ENCODE measurements at regions not wholly inside any gene's neighbourhood (a gene's known extent, or its start where the extent isn't known, plus 50 kb on each side); places are given as distances from the start of the nearest gene placed in this dataset.

GRCh38 chr21:38958940-38959691 lies 153.4 kb downstream of the ETS2 start:
- Histone ChIP-seq H3K4me1 (ENCODE audit: control insufficient read depth, low read length) (peaks cover 16% of the 10 kb centered on the region), H3K4me2 (ENCODE audit: low read length) (no peak overlapping the region), H3K36me3 (ENCODE audit: control insufficient read depth, low read length) (no peaks in the 10 kb centered on the region), H4K20me1 (ENCODE audit: control insufficient read depth, insufficient read depth, low read depth, low read length) (no peaks in the 10 kb centered on the region), H3K27me3 (ENCODE audit: control insufficient read depth, low read length) (no peaks in the 10 kb centered on the region), H3K27ac (ENCODE audit: low read depth, low read length) (no peak overlapping the region), H3K4me3 (ENCODE audit: low read length) (no peak overlapping the region), H3F3A (ENCODE audit: control insufficient read depth, insufficient read depth) (no peaks in the 10 kb centered on the region), H3K79me2 (ENCODE audit: control insufficient read depth, low read length) (no peaks in the 10 kb centered on the region), H3K9me2 (replicated peaks; ENCODE audit: control insufficient read depth, low read length) (no peaks in the 10 kb centered on the region), H3K9me3 (ENCODE audit: control insufficient read depth, insufficient read depth, low read length) (no peaks in the 10 kb centered on the region)
- no peak for TF ChIP-seq CTCF (IDR thresholded peaks at IDR 0.05; ENCODE audit: low read depth, low read length, poor library complexity, severe bottlenecking)
- TF ChIP-seq EZH2phosphoT487 (IDR thresholded peaks at IDR 0.05; ENCODE audit: borderline replicate concordance, low read length) = no peak

DNA sequence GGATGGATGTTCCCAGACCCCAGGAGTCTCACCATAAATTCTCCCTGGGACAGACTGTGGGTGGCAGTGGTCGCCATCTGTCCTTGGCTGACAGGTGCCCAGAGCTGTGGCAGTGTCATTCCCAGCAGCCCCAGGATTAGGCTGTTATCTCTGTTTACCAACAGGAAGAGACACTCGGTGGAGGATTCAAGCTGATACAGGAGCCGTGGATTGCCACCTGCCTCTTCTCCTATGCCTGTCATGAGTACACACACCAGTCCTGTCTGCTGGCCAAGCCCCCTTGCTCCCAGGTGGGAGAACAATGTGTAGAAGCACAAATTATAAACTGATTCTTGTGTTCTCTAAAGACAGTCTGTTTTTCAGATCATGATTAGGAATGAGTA lies 152.6 kb downstream of the ETS2 start:
- Histone ChIP-seq H3F3A (ENCODE audit: control insufficient read depth, insufficient read depth) (no peaks in the 10 kb centered on the region), H4K20me1 (ENCODE audit: control insufficient read depth, insufficient read depth, low read depth, low read length) (no peaks in the 10 kb centered on the region), H3K79me2 (ENCODE audit: control insufficient read depth, low read length) (no peaks in the 10 kb centered on the region), H3K4me1 (ENCODE audit: control insufficient read depth, low read length) (peaks cover 16% of the 10 kb centered on the region), H3K9me2 (replicated peaks; ENCODE audit: control insufficient read depth, low read length) (no peaks in the 10 kb centered on the region), H3K4me3 (ENCODE audit: low read length) (no peak overlapping the region), H3K4me2 (ENCODE audit: low read length) (no peak overlapping the region), H3K27ac (ENCODE audit: low read depth, low read length) (no peak overlapping the region), H3K36me3 (ENCODE audit: control insufficient read depth, low read length) (no peaks in the 10 kb centered on the region), H3K9me3 (ENCODE audit: control insufficient read depth, insufficient read depth, low read length) (no peaks in the 10 kb centered on the region), H3K27me3 (ENCODE audit: control insufficient read depth, low read length) (no peaks in the 10 kb centered on the region)
- no peak for TF ChIP-seq EZH2phosphoT487 (IDR thresholded peaks at IDR 0.05; ENCODE audit: borderline replicate concordance, low read length)
- no peak for TF ChIP-seq CTCF (IDR thresholded peaks at IDR 0.05; ENCODE audit: low read depth, low read length, poor library complexity, severe bottlenecking)

- TF ChIP-seq EZH2phosphoT487 (IDR thresholded peaks at IDR 0.05; ENCODE audit: borderline replicate concordance, low read length) = no peak
- TF ChIP-seq CTCF (IDR thresholded peaks at IDR 0.05; ENCODE audit: low read depth, low read length, poor library complexity, severe bottlenecking) = no peak
- Histone ChIP-seq H3K4me2 (ENCODE audit: low read length) (no peak overlapping the region), H3K9me3 (ENCODE audit: control insufficient read depth, insufficient read depth, low read length) (no peaks in the 10 kb centered on the region), H3K36me3 (ENCODE audit: control insufficient read depth, low read length) (no peaks in the 10 kb centered on the region), H3F3A (ENCODE audit: control insufficient read depth, insufficient read depth) (no peaks in the 10 kb centered on the region), H3K27me3 (ENCODE audit: control insufficient read depth, low read length) (no peaks in the 10 kb centered on the region), H3K9me2 (replicated peaks; ENCODE audit: control insufficient read depth, low read length) (no peaks in the 10 kb centered on the region), H3K27ac (ENCODE audit: low read depth, low read length) (no peak overlapping the region), H4K20me1 (ENCODE audit: control insufficient read depth, insufficient read depth, low read depth, low read length) (no peaks in the 10 kb centered on the region), H3K4me1 (ENCODE audit: control insufficient read depth, low read length) (peaks cover 16% of the 10 kb centered on the region), H3K79me2 (ENCODE audit: control insufficient read depth, low read length) (no peaks in the 10 kb centered on the region), H3K4me3 (ENCODE audit: low read length) (no peak overlapping the region)
Observed at GRCh38 chr21:38957575-38958322, 152.0 kb downstream of the ETS2 start.
